ENCODE measurements at regions not wholly inside any gene's neighbourhood (a gene's known extent, or its start where the extent isn't known, plus 50 kb on each side); places are given as distances from the start of the nearest gene placed in this dataset.
A peak's percentile ranks its signal among the peaks of the same experiment; 100 is the strongest.

DNA sequence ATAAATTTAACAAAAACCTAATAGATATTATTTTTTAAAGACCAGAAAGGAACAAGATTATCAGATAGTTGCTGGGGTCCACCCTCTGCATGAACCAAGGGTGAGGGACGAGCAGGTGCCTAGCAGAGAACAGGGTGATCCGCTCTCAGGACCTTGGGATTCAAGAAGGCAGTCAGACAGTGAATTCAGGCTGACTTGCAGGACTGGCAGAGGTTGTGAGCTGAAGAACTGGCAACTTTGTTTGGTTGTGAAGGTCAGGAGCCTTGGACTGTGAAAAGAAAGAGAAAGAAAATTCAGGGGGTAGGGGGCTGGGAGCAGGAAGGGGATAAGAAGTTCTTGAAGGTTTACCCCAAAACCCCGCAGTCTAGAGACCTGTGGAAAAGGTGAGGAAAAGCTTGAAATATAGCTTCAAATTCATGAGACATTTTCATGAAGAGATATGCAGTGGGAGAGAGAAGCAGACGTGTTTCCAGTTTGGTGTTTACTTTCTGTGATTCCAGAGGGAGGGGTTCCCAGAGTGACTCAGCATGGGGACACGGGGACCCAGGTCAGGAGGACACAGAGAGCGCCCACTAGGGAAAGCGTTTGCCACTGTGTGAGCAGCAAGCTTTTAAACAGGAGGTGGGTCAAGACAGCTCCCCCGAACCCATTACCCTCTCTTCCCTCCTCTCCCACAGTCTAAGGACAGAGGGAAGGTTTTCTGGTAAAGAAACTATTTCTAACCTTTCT lies 217.2 kb upstream of the UMPS start:
- no peak for DNase-seq

GRCh38 chr3:124513610-124513997 lies 216.6 kb upstream of the UMPS start:
- no peak for DNase-seq

DNA sequence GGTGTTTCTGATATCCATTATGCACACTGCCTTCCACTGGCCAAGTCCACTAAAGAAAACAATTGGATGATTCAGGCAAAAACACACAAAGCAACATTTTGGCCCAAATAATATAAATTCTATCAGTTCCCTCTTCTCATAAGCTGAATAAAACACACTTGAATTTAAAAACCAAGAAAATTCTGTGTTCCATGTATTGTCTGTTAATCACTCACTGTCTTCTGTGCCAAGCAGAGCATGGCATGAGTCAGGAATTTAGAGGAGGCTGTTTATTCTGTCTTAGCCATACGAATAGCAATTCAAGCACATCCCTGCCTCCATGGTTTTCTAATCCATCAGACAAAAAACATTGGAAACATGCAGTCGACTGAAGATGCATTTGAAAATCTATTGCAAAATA lies 215.6 kb upstream of the UMPS start:
- DNase-seq: no peak

DNA sequence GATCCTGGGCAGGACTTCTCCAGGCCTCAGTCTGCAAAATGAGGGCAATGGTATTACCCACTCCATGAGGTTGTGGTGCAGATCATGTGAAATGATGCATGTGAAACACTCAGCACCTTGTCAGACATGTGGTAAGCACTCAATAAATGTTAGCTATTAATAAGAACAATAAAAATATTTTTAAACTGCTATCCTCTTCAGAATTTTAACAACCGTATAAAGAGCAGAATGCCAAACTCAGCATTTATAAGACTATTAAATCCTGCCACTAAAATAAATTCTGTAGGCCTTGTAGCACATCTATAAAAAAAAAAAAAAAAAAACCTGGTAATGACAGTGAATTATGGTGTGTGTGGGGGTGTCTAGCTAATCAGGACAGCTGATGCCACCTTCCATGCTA lies 213.9 kb upstream of the UMPS start:
- no peak for DNase-seq

- no peak for DNase-seq
These were observed 212.9 kb upstream of the UMPS start for GRCh38 chr3:124517306-124517705.

DNA sequence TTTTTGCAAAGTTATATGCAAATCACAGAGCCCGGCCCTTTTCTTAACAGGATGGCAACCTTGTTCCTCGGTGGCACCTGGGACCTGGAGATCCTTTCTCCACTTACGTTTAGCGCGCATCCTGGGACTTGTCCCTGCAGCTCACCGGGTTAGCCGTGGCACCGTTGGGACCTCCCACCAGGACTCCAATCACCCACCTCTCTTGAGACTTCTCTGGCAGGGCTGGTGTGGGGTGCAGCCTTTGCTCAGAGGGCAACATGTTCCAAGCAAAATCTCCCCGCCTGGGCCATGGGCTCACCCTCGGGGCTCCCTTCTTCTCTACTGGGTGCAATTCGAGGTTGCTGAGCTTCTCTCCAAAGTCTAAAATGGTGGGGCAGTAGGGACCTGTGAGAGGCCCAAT lies 211.9 kb upstream of the UMPS start:
- DNase-seq: no peak

DNA sequence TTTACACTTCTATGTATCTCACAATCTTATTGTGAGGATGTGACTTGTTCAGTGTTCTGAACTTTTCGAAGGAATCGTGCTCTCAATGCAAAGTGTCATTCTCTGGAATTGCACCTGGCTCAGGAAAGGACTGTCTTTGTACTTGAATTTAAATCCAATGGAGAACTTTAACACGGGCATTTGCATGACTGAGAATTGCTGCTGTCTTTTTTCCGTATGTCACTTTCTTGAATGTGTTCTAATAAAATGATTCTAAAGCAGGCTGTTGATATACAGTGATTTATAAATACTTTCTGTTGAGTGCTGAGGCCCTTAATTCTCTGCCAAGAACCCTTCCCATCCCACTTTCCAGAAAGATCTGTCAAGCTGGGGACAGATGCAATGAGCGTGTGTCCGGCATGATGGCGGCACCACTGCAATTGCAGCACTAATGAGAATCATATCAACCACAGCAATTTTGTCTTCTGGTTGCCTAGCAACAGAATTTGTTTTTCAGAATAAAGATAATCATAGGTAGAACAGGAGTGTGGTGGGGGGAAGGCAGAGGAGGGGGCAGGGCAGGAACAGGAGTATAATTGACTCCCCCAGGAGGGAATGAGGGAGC lies 210.6 kb upstream of the UMPS start:
- no peak for DNase-seq

DNA sequence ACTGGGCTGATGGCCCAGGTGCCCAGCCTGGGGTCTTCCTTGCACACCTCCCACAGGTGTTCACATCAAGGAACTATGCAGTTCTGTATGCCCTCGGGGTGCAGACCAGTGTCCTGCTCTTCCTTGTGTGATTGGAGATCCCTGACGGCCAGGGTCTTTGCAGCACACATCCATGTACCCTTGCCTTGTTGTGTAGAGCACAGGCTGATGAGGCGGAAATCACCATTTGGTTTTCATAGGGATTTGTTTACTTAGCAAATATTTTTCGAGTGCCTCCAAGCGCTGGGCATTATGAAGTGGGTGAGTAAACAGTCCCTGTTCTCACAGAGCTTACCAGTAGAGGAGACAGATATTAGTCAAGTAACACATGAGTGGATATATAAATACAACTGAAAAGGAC lies 209.3 kb upstream of the UMPS start:
- DNase-seq: no peak

DNA sequence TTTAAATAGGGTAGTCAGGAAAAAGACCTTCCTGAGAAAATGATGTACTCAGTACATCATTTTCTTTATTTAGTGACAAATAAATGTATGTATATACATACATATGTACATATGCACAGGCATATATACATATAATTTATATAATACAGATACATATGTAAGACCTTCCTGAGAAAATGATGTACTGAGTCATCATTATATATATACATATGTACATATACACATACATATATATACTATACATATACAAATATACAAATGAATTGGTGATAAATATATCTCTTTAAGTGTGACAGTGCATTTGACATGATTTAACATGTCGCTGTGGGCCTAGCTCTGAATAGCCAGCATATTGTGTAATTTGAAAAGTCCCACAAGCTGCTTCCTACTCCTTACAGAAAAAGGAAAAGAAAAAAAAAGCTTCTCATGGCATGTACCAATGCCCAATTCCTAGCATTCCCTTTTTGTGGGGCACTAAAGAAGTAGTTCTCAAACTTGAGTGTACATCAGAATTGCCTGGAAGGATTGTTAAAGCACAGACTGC lies 208.1 kb upstream of the UMPS start:
- no peak for DNase-seq

DNA sequence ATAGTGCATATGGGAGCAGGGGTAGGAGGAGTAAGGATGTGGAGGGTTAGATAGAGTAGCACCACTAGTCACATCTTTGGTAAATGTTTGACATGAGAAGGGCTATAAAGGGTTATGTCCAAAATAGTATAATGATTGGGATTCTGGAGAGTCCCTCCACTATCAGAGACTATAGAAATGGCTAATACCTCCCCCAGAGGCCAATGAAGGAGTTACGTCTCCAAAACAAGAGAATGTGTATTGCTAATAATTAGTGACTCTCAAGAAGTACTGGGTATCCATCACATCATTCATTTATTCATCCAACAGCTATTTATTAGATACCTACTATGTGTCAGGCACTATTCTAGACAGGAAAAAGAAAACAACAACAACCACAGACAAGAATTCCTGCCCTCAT lies 203.7 kb upstream of the UMPS start:
- DNase-seq: no peak

- DNase-seq: no peak
These were observed 200.3 kb upstream of the UMPS start for GRCh38 chr3:124529826-124530571.

GRCh38 chr3:124530916-124531315 lies 199.3 kb upstream of the UMPS start:
- no peak for DNase-seq

- DNase-seq: no peak
These were observed 198.2 kb upstream of the UMPS start for GRCh38 chr3:124532071-124532470.

- DNase-seq: no peak
These were observed 194.9 kb upstream of the UMPS start for GRCh38 chr3:124535306-124535705.

GRCh38 chr3:124540550-124541211 lies 189.6 kb upstream of the UMPS start:
- no peak for DNase-seq

- no peak for DNase-seq
These were observed 187.9 kb upstream of the UMPS start for GRCh38 chr3:124542214-124542869.

DNA sequence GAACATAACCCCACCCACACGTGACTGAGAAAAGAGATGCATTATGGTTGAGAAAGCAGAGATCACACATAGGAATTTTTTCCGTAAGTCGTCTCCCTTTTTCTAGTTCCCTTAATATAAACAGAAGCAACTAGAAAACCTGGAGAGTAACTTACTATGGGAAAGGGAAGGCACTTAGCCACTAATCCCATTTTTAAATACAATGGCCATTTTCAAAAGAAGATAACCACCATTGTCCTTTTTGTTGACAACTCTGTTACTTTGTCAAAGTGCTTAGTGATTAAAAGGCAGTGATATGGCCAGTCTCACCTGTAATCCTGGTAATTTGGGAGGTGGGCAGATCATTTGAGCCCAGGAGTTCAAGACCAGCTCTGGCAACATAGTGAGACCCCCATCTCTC lies 184.4 kb upstream of the UMPS start:
- DNase-seq: no peak

DNA sequence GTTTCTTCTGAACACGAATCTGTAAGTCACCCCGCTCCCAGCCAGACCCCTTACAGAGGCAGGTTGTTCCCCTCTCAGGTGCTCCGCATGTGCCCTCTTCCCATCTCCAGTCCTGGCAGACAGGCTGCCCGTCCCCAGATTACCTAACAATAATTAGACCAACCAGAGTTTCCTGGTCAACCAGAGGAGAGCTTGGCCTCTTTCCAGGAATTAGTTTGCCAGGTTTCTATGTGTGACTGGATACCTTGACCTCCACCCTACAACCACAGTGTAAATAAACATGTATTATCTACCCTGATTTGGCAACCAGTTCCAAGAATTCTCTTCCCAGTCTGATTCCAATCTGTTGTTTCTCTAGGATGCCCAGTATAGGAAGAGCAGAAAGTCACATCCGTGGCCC lies 178.0 kb upstream of the UMPS start:
- no peak for DNase-seq

GRCh38 chr3:124553178-124553577 lies 177.1 kb upstream of the UMPS start:
- no peak for DNase-seq

DNA sequence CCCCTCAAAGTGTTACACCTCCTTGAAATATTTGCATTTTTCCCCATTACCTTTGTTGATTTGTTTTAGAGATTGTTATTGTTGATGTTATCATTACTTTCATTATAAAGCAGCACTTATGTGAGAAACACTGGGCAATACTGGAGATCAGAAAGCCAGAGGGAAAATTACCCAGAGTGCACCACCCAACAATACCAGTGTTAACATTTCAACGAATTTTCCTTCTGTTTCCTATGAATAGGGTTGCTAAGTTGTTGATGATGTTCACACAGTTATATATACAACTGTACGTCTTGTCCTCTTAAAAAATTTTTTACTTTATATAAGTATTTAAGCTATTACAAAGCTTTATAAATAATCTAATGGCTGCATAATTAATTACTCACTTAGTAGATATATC lies 173.6 kb upstream of the UMPS start:
- no peak for DNase-seq

DNA sequence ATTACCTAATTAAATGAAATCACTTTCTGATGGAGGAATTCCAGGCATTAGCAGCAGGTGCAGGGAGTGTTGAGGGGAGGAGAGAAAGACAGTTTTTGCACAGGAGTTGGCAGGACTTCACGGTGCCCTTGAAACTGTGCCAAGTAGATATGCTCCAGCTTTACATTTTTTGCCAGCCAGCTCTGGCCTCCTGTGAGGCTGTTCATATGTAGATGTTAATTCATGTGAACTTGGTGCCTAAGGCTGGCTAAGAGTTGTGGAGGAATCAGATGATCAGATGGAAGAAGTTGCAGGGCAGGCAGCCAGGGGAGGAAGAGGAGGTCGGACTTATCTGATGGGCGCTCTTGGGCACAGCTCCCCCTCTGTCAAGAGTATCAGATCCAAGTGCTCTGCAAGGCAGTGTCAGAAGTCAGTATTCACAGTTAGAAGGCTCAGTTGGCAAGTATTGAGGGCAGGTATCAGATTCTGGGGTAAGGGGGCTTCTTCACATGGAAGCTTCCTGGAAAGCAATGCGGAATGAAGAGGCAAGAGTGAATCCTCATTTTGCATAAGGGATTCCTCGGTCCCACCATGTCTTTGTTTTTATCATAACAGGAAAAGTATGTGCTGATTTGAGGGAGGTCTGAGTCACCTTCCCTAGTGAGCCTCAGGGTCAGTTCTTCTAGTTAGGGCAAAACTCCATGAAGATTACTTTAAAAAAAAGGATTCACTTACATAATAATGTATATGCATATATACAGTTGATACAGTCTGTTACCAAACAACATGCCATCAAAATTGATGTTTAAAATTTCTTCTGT lies 172.6 kb upstream of the UMPS start:
- DNase-seq: peak; percentile 63

All from NCI-H1694 (cell line).